Suprapubic skin (tissue), 4 donors: ENCODE measurements at regions not wholly inside any gene's neighbourhood (a gene's known extent, or its start where the extent isn't known, plus 50 kb on each side); places are given as distances from the start of the nearest gene placed in this dataset.

Experiments
- DNase-seq, 2 donors: peaks; one replicate each; pipeline ENCODE4 v3.0.0-alpha.2; 2019; ENCODE audit warnings: low spot score in 2 of 2
- H3K27ac ChIP-seq: fragments of 200-600 bp; sonication (generic); one replicate; pipeline ENCODE4 v1.5.1; 2019
- H3K27me3 ChIP-seq: fragments of 200-600 bp; sonication (generic); one replicate; pipeline ENCODE4 v1.5.1; 2019
- H3K36me3 ChIP-seq: fragments of 200-600 bp; sonication (generic); one replicate; pipeline ENCODE4 v1.5.1; 2019
- H3K4me1 ChIP-seq: fragments of 200-600 bp; sonication (generic); one replicate; pipeline ENCODE4 v1.5.1; 2019
- H3K4me3 ChIP-seq: fragments of 200-600 bp; sonication (generic); one replicate; pipeline ENCODE4 v1.5.1; 2019; ENCODE audit warnings: mild to moderate bottlenecking
- H3K9me3 ChIP-seq: fragments of 200-600 bp; sonication (generic); one replicate; pipeline ENCODE4 v1.5.1; 2019
- CTCF ChIP-seq, 2 donors: fragments of 200-600 bp in 1 of 2; fragments of 450-650 bp in 1 of 2; sonication (generic) in 1 of 2; IDR thresholded peaks; one replicate each; pipeline ENCODE4 v1.5.1; 2016 to 2019; ENCODE audit warnings: antibody characterized with exemption in 2 of 2, mild to moderate bottlenecking in 1 of 2, moderate library complexity in 1 of 2
- EP300 ChIP-seq: sonication (generic); formaldehyde crosslinking; IDR thresholded peaks from one replicate; pipeline ENCODE4 v1.6.1; 2017; ENCODE audit warnings: antibody characterized with exemption
- POLR2A ChIP-seq, 2 donors: fragments of 450-650 bp; IDR thresholded peaks; one replicate each; pipeline ENCODE4 v1.6.1; 2017; ENCODE audit warnings: antibody characterized with exemption in 2 of 2, mild to moderate bottlenecking in 2 of 2, moderate library complexity in 2 of 2
- POLR2AphosphoS5 ChIP-seq, 3 donors: sonication (generic); formaldehyde crosslinking; IDR thresholded peaks; one replicate each; pipeline ENCODE4 v1.6.1; 2017; ENCODE audit warnings: antibody characterized with exemption in 3 of 3
- WGBS: methylation state at CpG from one replicate; pipeline ENCODE4 v1.1.5; 2018; 5-methylcytosine and 5-hydroxymethylcytosine counted together

- H3K9me3 ChIP-seq, result no peaks in the 10 kb centered on the region
- no peak for DNase-seq
- H3K4me3 ChIP-seq, result no peak overlapping the region
- TF ChIP-seq CTCF (IDR thresholded peaks at IDR 0.05), result no peak
- no peak for TF ChIP-seq POLR2A (IDR thresholded peaks at IDR 0.05)
- TF ChIP-seq POLR2AphosphoS5 (IDR thresholded peaks at IDR 0.05), result no peak
- no peak for TF ChIP-seq EP300
- WGBS, result 44% methylated on average over 4 of the region's 4 CpGs
- no peak overlapping the region for H3K27ac ChIP-seq
- no peaks in the 10 kb centered on the region for H3K4me1 ChIP-seq
- no peaks in the 10 kb centered on the region for H3K27me3 ChIP-seq
- no peaks in the 10 kb centered on the region for H3K36me3 ChIP-seq
Measured at GRCh38 chr11:37107831-37108230, 509.8 kb upstream of the RAG2 start.

DNA sequence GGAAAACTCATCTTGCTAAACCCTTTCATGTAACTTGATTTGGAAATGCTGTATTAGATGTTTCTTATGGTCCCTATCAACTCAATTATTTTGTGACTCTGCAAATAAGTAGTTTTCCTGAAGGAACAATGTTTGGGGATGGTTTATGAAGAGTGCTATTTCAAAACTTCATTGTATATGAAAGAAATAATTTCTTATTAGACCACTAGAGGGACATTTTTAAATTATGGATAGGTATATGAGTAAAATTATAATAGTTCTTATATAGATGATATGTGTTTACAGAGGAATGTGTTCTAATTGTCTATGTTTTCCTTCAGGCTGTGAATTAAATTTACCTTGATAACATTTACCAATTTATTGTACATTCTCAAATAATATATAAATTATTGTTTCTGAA lies 509.4 kb upstream of the RAG2 start:
- no peak for TF ChIP-seq CTCF (IDR thresholded peaks at IDR 0.05)
- no peak for TF ChIP-seq POLR2A (IDR thresholded peaks at IDR 0.05)
- TF ChIP-seq EP300, result no peak
- no peak for TF ChIP-seq POLR2AphosphoS5 (IDR thresholded peaks at IDR 0.05)
- Histone ChIP-seq H3K36me3 (no peaks in the 10 kb centered on the region), H3K4me1 (no peaks in the 10 kb centered on the region), H3K4me3 (no peak overlapping the region), H3K27me3 (no peaks in the 10 kb centered on the region), H3K9me3 (no peaks in the 10 kb centered on the region), H3K27ac (no peak overlapping the region)
- no peak for DNase-seq

DNA sequence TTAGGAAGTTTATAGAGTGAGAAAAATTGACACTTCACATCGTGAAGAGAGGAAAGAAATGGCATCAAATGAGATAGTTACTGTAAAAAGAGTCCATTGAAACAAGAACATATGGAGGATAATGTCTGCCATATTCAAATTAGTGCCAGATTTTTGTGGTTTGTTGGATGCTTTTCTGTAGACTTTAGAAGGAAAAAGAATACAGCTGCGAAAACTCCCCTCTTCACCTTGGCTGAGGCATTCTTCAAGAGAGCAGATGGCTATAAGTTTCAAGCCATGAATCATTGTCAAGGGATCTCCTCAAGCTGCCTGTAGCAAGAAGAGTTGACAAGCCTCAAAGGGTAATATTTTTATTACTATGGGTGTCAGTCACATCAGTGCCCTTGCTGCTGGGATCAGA lies 507.4 kb upstream of the RAG2 start:
- WGBS, result 41% methylated on average over 2 of the region's 2 CpGs
- DNase-seq, result no peak
- no peaks in the 10 kb centered on the region for H3K36me3 ChIP-seq
- no peak overlapping the region for H3K27ac ChIP-seq
- no peaks in the 10 kb centered on the region for H3K4me1 ChIP-seq
- H3K9me3 ChIP-seq, result no peaks in the 10 kb centered on the region
- H3K4me3 ChIP-seq, result no peak overlapping the region
- no peak for TF ChIP-seq CTCF (IDR thresholded peaks at IDR 0.05)
- no peak for TF ChIP-seq EP300
- TF ChIP-seq POLR2AphosphoS5 (IDR thresholded peaks at IDR 0.05), result no peak
- no peak for TF ChIP-seq POLR2A (IDR thresholded peaks at IDR 0.05)
- H3K27me3 ChIP-seq, result no peaks in the 10 kb centered on the region

DNA sequence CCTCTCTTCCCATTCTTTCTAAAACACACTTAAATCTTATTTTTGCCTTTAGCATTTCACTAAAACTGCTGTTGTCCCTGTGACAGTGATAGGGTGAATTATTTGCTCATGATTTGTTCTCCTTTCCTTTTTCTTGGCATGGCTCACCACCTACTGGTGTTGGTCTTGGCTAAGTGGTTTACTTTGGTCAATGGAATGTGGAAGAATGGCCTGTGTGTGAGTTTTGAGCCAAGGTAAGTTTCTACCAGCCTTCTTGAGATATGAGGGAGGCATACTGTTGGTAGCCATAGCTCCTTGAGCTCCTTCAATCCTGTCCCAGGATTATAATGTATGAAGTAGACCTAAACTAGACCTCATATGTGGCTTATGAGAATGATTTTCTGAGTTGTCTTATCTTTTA lies 506.3 kb upstream of the RAG2 start:
- no peak overlapping the region for H3K4me3 ChIP-seq
- H3K27me3 ChIP-seq, result no peaks in the 10 kb centered on the region
- no peak overlapping the region for H3K27ac ChIP-seq
- H3K4me1 ChIP-seq, result no peaks in the 10 kb centered on the region
- H3K36me3 ChIP-seq, result no peaks in the 10 kb centered on the region
- DNase-seq, result no peak
- no peak for TF ChIP-seq EP300
- no peak for TF ChIP-seq POLR2A (IDR thresholded peaks at IDR 0.05)
- no peak for TF ChIP-seq CTCF (IDR thresholded peaks at IDR 0.05)
- no peaks in the 10 kb centered on the region for H3K9me3 ChIP-seq

- TF ChIP-seq CTCF (IDR thresholded peaks at IDR 0.05) (no peak), POLR2AphosphoS5 (IDR thresholded peaks at IDR 0.05) (no peak), POLR2A (IDR thresholded peaks at IDR 0.05) (no peak), EP300 (no peak)
- Histone ChIP-seq H3K27ac (no peak overlapping the region), H3K36me3 (no peaks in the 10 kb centered on the region), H3K4me1 (no peaks in the 10 kb centered on the region), H3K27me3 (no peaks in the 10 kb centered on the region), H3K4me3 (no peak overlapping the region), H3K9me3 (no peaks in the 10 kb centered on the region)
- 90% methylated on average over 1 of the region's 1 CpG for WGBS
- DNase-seq, result no peak
Measured at GRCh38 chr11:37100008-37100407, 502.0 kb upstream of the RAG2 start.
